ENCODE measurements at regions not wholly inside any gene's neighbourhood (a gene's known extent, or its start where the extent isn't known, plus 50 kb on each side); places are given as distances from the start of the nearest gene placed in this dataset.

GRCh38 chr1:68331117-68331865, 99.0 kb upstream of the WLS start:
- no peaks in the 10 kb centered on the region for H3K36me3 ChIP-seq (ENCODE audit: control insufficient read depth, insufficient read depth, low read length, severe bottlenecking)
- no peak overlapping the region for H3K9ac ChIP-seq (ENCODE audit: low read length)
- no peaks in the 10 kb centered on the region for H3K27me3 ChIP-seq (replicated peaks; ENCODE audit: control insufficient read depth, insufficient read depth, low read length)
- no peak overlapping the region for H3K4me3 ChIP-seq (ENCODE audit: low read length)
- H3K9me3 ChIP-seq (ENCODE audit: control insufficient read depth, low read length) = no peaks in the 10 kb centered on the region
- H3K4me1 ChIP-seq (ENCODE audit: control insufficient read depth, insufficient read depth, low read length) = peaks cover 38% of the 10 kb centered on the region
- peak; percentile 70 for DNase-seq (ENCODE audit: low read depth)

GRCh38 chr1:68330391-68330790, 98.1 kb upstream of the WLS start:
- H3K9me3 ChIP-seq (ENCODE audit: control insufficient read depth, low read length) = no peaks in the 10 kb centered on the region
- H3K4me1 ChIP-seq (ENCODE audit: control insufficient read depth, insufficient read depth, low read length) = peaks cover 38% of the 10 kb centered on the region
- H3K9ac ChIP-seq (ENCODE audit: low read length) = no peak overlapping the region
- DNase-seq (ENCODE audit: low read depth) = no peak
- no peak overlapping the region for H3K4me3 ChIP-seq (ENCODE audit: low read length)
- no peaks in the 10 kb centered on the region for H3K27me3 ChIP-seq (replicated peaks; ENCODE audit: control insufficient read depth, insufficient read depth, low read length)
- H3K36me3 ChIP-seq (ENCODE audit: control insufficient read depth, insufficient read depth, low read length, severe bottlenecking) = no peaks in the 10 kb centered on the region

GRCh38 chr1:68329096-68329835, 96.9 kb upstream of the WLS start:
- no peaks in the 10 kb centered on the region for H3K27me3 ChIP-seq (replicated peaks; ENCODE audit: control insufficient read depth, insufficient read depth, low read length)
- H3K4me3 ChIP-seq (ENCODE audit: low read length) = no peak overlapping the region
- H3K9me3 ChIP-seq (ENCODE audit: control insufficient read depth, low read length) = no peaks in the 10 kb centered on the region
- H3K4me1 ChIP-seq (ENCODE audit: control insufficient read depth, insufficient read depth, low read length) = peaks cover 41% of the 10 kb centered on the region
- H3K9ac ChIP-seq (ENCODE audit: low read length) = no peak overlapping the region
- no peaks in the 10 kb centered on the region for H3K36me3 ChIP-seq (ENCODE audit: control insufficient read depth, insufficient read depth, low read length, severe bottlenecking)
- DNase-seq (ENCODE audit: low read depth) = no peak

GRCh38 chr1:68328490-68328889, 96.2 kb upstream of the WLS start:
- Histone ChIP-seq H3K36me3 (ENCODE audit: control insufficient read depth, insufficient read depth, low read length, severe bottlenecking) (no peaks in the 10 kb centered on the region), H3K27me3 (replicated peaks; ENCODE audit: control insufficient read depth, insufficient read depth, low read length) (no peaks in the 10 kb centered on the region), H3K4me1 (ENCODE audit: control insufficient read depth, insufficient read depth, low read length) (peaks cover 49% of the 10 kb centered on the region), H3K9ac (ENCODE audit: low read length) (peak overlapping the region; percentile 3), H3K4me3 (ENCODE audit: low read length) (peak overlapping the region; percentile 9), H3K9me3 (ENCODE audit: control insufficient read depth, low read length) (no peaks in the 10 kb centered on the region)
- DNase-seq (ENCODE audit: low read depth) = peak; percentile 36

- Histone ChIP-seq H3K9ac (ENCODE audit: low read length) (no peak overlapping the region), H3K27me3 (replicated peaks; ENCODE audit: control insufficient read depth, insufficient read depth, low read length) (no peaks in the 10 kb centered on the region), H3K4me3 (ENCODE audit: low read length) (peak overlapping the region; percentile 1), H3K9me3 (ENCODE audit: control insufficient read depth, low read length) (no peaks in the 10 kb centered on the region), H3K4me1 (ENCODE audit: control insufficient read depth, insufficient read depth, low read length) (peaks cover 60% of the 10 kb centered on the region), H3K36me3 (ENCODE audit: control insufficient read depth, insufficient read depth, low read length, severe bottlenecking) (no peaks in the 10 kb centered on the region)
- DNase-seq (ENCODE audit: low read depth) = peak; percentile 54
Observed at GRCh38 chr1:68327414-68327813, 95.1 kb upstream of the WLS start.

GRCh38 chr1:68326481-68326880, 94.2 kb upstream of the WLS start:
- H3K9ac ChIP-seq (ENCODE audit: low read length) = no peak overlapping the region
- H3K27me3 ChIP-seq (replicated peaks; ENCODE audit: control insufficient read depth, insufficient read depth, low read length) = no peaks in the 10 kb centered on the region
- DNase-seq (ENCODE audit: low read depth) = no peak
- no peaks in the 10 kb centered on the region for H3K9me3 ChIP-seq (ENCODE audit: control insufficient read depth, low read length)
- H3K4me3 ChIP-seq (ENCODE audit: low read length) = no peak overlapping the region
- H3K36me3 ChIP-seq (ENCODE audit: control insufficient read depth, insufficient read depth, low read length, severe bottlenecking) = no peaks in the 10 kb centered on the region
- peaks cover 64% of the 10 kb centered on the region for H3K4me1 ChIP-seq (ENCODE audit: control insufficient read depth, insufficient read depth, low read length)

GRCh38 chr1:68324316-68324715, 92.0 kb upstream of the WLS start:
- DNase-seq (ENCODE audit: low read depth) = no peak
- no peak overlapping the region for H3K9ac ChIP-seq (ENCODE audit: low read length)
- H3K36me3 ChIP-seq (ENCODE audit: control insufficient read depth, insufficient read depth, low read length, severe bottlenecking) = no peaks in the 10 kb centered on the region
- no peaks in the 10 kb centered on the region for H3K27me3 ChIP-seq (replicated peaks; ENCODE audit: control insufficient read depth, insufficient read depth, low read length)
- H3K9me3 ChIP-seq (ENCODE audit: control insufficient read depth, low read length) = no peaks in the 10 kb centered on the region
- H3K4me3 ChIP-seq (ENCODE audit: low read length) = no peak overlapping the region
- peaks cover 55% of the 10 kb centered on the region for H3K4me1 ChIP-seq (ENCODE audit: control insufficient read depth, insufficient read depth, low read length)

GRCh38 chr1:68322837-68323687, 90.7 kb upstream of the WLS start:
- DNase-seq (ENCODE audit: low read depth) = peak; percentile 91
- Histone ChIP-seq H3K4me1 (ENCODE audit: control insufficient read depth, insufficient read depth, low read length) (peaks cover 43% of the 10 kb centered on the region), H3K9ac (ENCODE audit: low read length) (peak overlapping the region; percentile 39), H3K9me3 (ENCODE audit: control insufficient read depth, low read length) (no peaks in the 10 kb centered on the region), H3K4me3 (ENCODE audit: low read length) (peak overlapping the region; percentile 48), H3K27me3 (replicated peaks; ENCODE audit: control insufficient read depth, insufficient read depth, low read length) (no peaks in the 10 kb centered on the region), H3K36me3 (ENCODE audit: control insufficient read depth, insufficient read depth, low read length, severe bottlenecking) (no peaks in the 10 kb centered on the region)

GRCh38 chr1:68322096-68322495, 89.8 kb upstream of the WLS start:
- Histone ChIP-seq H3K9ac (ENCODE audit: low read length) (no peak overlapping the region), H3K9me3 (ENCODE audit: control insufficient read depth, low read length) (no peaks in the 10 kb centered on the region), H3K27me3 (replicated peaks; ENCODE audit: control insufficient read depth, insufficient read depth, low read length) (no peaks in the 10 kb centered on the region), H3K36me3 (ENCODE audit: control insufficient read depth, insufficient read depth, low read length, severe bottlenecking) (no peaks in the 10 kb centered on the region), H3K4me3 (ENCODE audit: low read length) (no peak overlapping the region), H3K4me1 (ENCODE audit: control insufficient read depth, insufficient read depth, low read length) (peaks cover 33% of the 10 kb centered on the region)
- peak; percentile 54 for DNase-seq (ENCODE audit: low read depth)

- Histone ChIP-seq H3K27me3 (replicated peaks; ENCODE audit: control insufficient read depth, insufficient read depth, low read length) (no peaks in the 10 kb centered on the region), H3K9ac (ENCODE audit: low read length) (no peak overlapping the region), H3K4me3 (ENCODE audit: low read length) (no peak overlapping the region), H3K36me3 (ENCODE audit: control insufficient read depth, insufficient read depth, low read length, severe bottlenecking) (no peaks in the 10 kb centered on the region), H3K9me3 (ENCODE audit: control insufficient read depth, low read length) (no peaks in the 10 kb centered on the region), H3K4me1 (ENCODE audit: control insufficient read depth, insufficient read depth, low read length) (peaks cover 26% of the 10 kb centered on the region)
- DNase-seq (ENCODE audit: low read depth) = peak; percentile 67
Observed at GRCh38 chr1:68321084-68321685, 88.9 kb upstream of the WLS start.

- Histone ChIP-seq H3K9me3 (ENCODE audit: control insufficient read depth, low read length) (no peaks in the 10 kb centered on the region), H3K4me3 (ENCODE audit: low read length) (no peak overlapping the region), H3K27me3 (replicated peaks; ENCODE audit: control insufficient read depth, insufficient read depth, low read length) (no peaks in the 10 kb centered on the region), H3K9ac (ENCODE audit: low read length) (no peak overlapping the region), H3K4me1 (ENCODE audit: control insufficient read depth, insufficient read depth, low read length) (peaks cover 26% of the 10 kb centered on the region), H3K36me3 (ENCODE audit: control insufficient read depth, insufficient read depth, low read length, severe bottlenecking) (no peaks in the 10 kb centered on the region)
- DNase-seq (ENCODE audit: low read depth) = no peak
Observed at GRCh38 chr1:68320349-68320748, 88.0 kb upstream of the WLS start.
